ENCODE measurements at regions not wholly inside any gene's neighbourhood (a gene's known extent, or its start where the extent isn't known, plus 50 kb on each side); places are given as distances from the start of the nearest gene placed in this dataset.

- no peak for DNase-seq (ENCODE audit: insufficient read length, low spot score)
- peak; percentile 60 for TF ChIP-seq CTCF (IDR thresholded peaks at IDR 0.05; ENCODE audit: insufficient read depth, missing control alignments)
- FAIRE-seq, result no peak
These were observed 304.1 kb upstream of the COBL start for GRCh38 chr7:51620706-51621105.

GRCh38 chr7:51619880-51620279, 303.3 kb upstream of the COBL start:
- no peak for TF ChIP-seq CTCF (IDR thresholded peaks at IDR 0.05; ENCODE audit: insufficient read depth, missing control alignments)
- FAIRE-seq (no peak), DNase-seq (ENCODE audit: insufficient read length, low spot score) (no peak)

GRCh38 chr7:51617686-51618085, 301.1 kb upstream of the COBL start:
- TF ChIP-seq CTCF (IDR thresholded peaks at IDR 0.05; ENCODE audit: insufficient read depth, missing control alignments), result no peak
- no peak for FAIRE-seq
- DNase-seq (ENCODE audit: insufficient read length, low spot score), result no peak

- TF ChIP-seq CTCF (IDR thresholded peaks at IDR 0.05; ENCODE audit: insufficient read depth, missing control alignments), result no peak
- no peak for DNase-seq (ENCODE audit: insufficient read length, low spot score)
- no peak for FAIRE-seq
These were observed 297.3 kb upstream of the COBL start for GRCh38 chr7:51613911-51614357.

GRCh38 chr7:51611937-51612336, 295.3 kb upstream of the COBL start:
- no peak for FAIRE-seq
- no peak for TF ChIP-seq CTCF (IDR thresholded peaks at IDR 0.05; ENCODE audit: insufficient read depth, missing control alignments)
- DNase-seq (ENCODE audit: insufficient read length, low spot score), result no peak

GRCh38 chr7:51607447-51607846, 290.8 kb upstream of the COBL start:
- FAIRE-seq (no peak), DNase-seq (ENCODE audit: insufficient read length, low spot score) (no peak)
- no peak for TF ChIP-seq CTCF (IDR thresholded peaks at IDR 0.05; ENCODE audit: insufficient read depth, missing control alignments)

- TF ChIP-seq CTCF (IDR thresholded peaks at IDR 0.05; ENCODE audit: insufficient read depth, missing control alignments), result no peak
- FAIRE-seq, result no peak
- no peak for DNase-seq (ENCODE audit: insufficient read length, low spot score)
These were observed 290.1 kb upstream of the COBL start for GRCh38 chr7:51606601-51607154.

Data from D721Med (cell line).